Epidermal melanocyte (primary cell): ENCODE measurements at regions not wholly inside any gene's neighbourhood (a gene's known extent, or its start where the extent isn't known, plus 50 kb on each side); places are given as distances from the start of the nearest gene placed in this dataset.

ENCODE experiments used
- DNase-seq: peaks from one replicate; pipeline ENCODE4 v3.0.0; 2011; ENCODE audit warnings: low spot score; ENCODE audit not compliant: insufficient read length

GRCh38 chr13:85241060-85241459 is 558.2 kb downstream of the SLITRK6 start:
- no peak for DNase-seq

GRCh38 chr13:85236413-85236812 is 562.8 kb downstream of the SLITRK6 start:
- DNase-seq: no peak

- DNase-seq: no peak
Measured at GRCh38 chr13:85230691-85231093, 568.5 kb downstream of the SLITRK6 start.

- DNase-seq: no peak
Measured at GRCh38 chr13:85228692-85229091, 570.5 kb downstream of the SLITRK6 start.

- no peak for DNase-seq
Measured at GRCh38 chr13:85223883-85224656, 575.1 kb downstream of the SLITRK6 start.

- no peak for DNase-seq
Measured at GRCh38 chr13:85216576-85216975, 582.6 kb downstream of the SLITRK6 start.

GRCh38 chr13:85212692-85213091 is 586.5 kb downstream of the SLITRK6 start:
- no peak for DNase-seq

- no peak for DNase-seq
Measured at GRCh38 chr13:85204668-85205344, 594.4 kb downstream of the SLITRK6 start.

GRCh38 chr13:85197431-85197830 is 601.8 kb downstream of the SLITRK6 start:
- DNase-seq: no peak

- no peak for DNase-seq
Measured at GRCh38 chr13:85194482-85194881, 604.7 kb downstream of the SLITRK6 start.

- no peak for DNase-seq
Measured at GRCh38 chr13:85191996-85192718, 607.1 kb downstream of the SLITRK6 start.

- no peak for DNase-seq
Measured at GRCh38 chr13:85186356-85187045, 612.7 kb downstream of the SLITRK6 start.

- DNase-seq: no peak
Measured at GRCh38 chr13:85174291-85174690, 624.9 kb downstream of the SLITRK6 start.

- DNase-seq: no peak
Measured at GRCh38 chr13:85170372-85170771, 628.8 kb downstream of the SLITRK6 start.

- no peak for DNase-seq
Measured at GRCh38 chr13:85166891-85167290, 632.3 kb downstream of the SLITRK6 start.

GRCh38 chr13:85163063-85163462 is 636.2 kb downstream of the SLITRK6 start:
- DNase-seq: no peak

GRCh38 chr13:85148009-85148408 is 651.2 kb downstream of the SLITRK6 start:
- no peak for DNase-seq

GRCh38 chr13:85142351-85142927 is 656.8 kb downstream of the SLITRK6 start:
- no peak for DNase-seq

- no peak for DNase-seq
Measured at GRCh38 chr13:85141401-85141800, 657.8 kb downstream of the SLITRK6 start.

- no peak for DNase-seq
Measured at GRCh38 chr13:85140192-85140591, 659.0 kb downstream of the SLITRK6 start.

- no peak for DNase-seq
Measured at GRCh38 chr13:85137516-85137915, 661.7 kb downstream of the SLITRK6 start.
